Fibroblast of skin of scalp (primary cell): ENCODE measurements at regions not wholly inside any gene's neighbourhood (a gene's known extent, or its start where the extent isn't known, plus 50 kb on each side); places are given as distances from the start of the nearest gene placed in this dataset.
"Not testable (repeated sequence)": the region's sequence is repeated elsewhere in the genome, so short reads cannot be mapped to it uniquely, and the experiment has no call there.

ENCODE experiments used
- DNase-seq: peaks from one replicate; pipeline ENCODE4 v3.0.0-alpha.2; 2013

GRCh38 chr6:164057876-164058275 lies 643.4 kb downstream of the QKI start:
- DNase-seq: no peak

- no peak for DNase-seq
Observed at GRCh38 chr6:164051427-164051826, 636.9 kb downstream of the QKI start.

DNA sequence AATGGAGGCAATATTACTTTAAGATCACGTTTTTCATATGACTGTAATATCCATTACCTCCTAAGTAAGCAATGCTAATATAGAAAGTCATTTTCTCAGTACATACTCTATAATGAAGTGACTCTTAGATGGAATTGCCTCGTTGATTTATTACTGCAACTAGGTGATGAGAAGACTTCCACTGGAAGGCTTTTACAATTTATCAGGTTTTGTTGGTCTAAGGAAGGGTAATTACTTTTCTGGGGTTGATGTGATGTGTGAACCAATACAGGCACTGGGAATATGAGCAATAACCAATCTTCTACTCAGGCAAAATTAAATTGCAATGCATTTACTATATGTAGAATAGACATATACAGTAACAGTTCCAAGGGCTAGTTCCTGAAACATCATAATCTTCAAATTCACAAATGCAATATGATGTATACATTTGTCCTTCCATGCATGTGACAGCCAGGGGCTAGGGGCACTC lies 635.0 kb downstream of the QKI start:
- DNase-seq: no peak

- no peak for DNase-seq
Observed at GRCh38 chr6:164048840-164049516, 634.5 kb downstream of the QKI start.

GRCh38 chr6:164045082-164045481 lies 630.6 kb downstream of the QKI start:
- DNase-seq: no peak

- not testable (repeated sequence) for DNase-seq
Observed at GRCh38 chr6:164043656-164044055, 629.1 kb downstream of the QKI start.

DNA sequence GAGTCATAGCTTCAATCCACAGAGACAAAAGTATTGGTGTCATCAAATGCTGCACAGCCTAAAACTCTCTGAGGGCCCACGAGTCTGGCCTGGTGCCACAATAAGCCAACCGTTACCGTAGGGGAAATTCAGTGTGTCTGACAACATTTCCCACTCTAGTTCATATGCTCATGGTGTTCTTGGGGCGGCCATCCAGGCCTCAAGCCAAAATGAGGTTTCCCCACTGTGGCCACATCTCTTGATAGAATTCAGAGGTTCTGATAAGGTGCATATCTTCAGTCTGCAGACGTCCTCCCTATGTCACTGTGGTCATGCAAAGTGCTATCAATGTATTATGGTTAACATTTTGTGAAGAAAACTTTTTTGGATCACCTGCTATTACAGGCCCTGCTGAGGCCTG lies 627.7 kb downstream of the QKI start:
- no peak for DNase-seq

DNA sequence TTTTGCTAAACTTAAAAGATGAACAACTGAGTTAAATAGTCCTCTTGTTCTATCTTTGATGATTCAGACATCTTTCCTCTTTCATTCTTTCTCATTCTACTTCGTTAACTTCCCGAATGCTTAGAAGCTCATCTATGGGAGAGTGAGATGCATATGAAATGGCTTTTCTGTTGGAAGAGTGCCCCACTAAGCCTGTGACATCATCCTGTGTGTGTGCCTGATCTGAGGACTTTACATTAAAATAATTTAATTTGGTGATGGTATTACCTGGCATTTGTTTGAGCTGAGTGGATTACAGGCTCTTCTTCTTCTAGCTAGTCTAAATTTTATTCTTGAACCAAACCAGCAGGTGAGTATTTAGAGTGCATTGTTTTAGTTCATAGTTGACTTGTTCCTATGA lies 626.5 kb downstream of the QKI start:
- no peak for DNase-seq

DNA sequence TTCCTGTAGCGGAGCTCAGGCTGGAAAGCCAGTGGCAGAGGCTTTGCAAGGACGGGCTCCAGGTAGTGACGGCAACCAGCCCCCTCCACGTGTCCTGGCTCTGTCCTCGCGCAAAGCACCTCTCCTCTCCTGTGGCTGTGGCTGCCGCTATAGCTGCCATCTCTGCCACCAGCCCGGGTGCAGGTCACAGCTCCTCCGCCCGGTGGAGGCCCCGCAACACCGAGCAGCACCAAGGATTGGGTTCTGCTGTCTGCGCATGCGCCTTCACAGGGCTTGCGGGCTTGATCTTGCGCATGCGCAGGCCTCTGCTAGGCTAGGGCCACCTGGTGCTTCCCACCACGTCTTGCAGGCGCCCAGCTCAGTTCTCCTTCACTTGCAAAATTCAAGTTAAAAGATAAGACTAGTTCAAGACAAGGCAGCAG lies 625.4 kb downstream of the QKI start:
- peak; percentile 71 for DNase-seq

GRCh38 chr6:164037171-164037870 lies 622.8 kb downstream of the QKI start:
- no peak for DNase-seq

GRCh38 chr6:164035900-164036485 lies 621.5 kb downstream of the QKI start:
- DNase-seq: no peak

DNA sequence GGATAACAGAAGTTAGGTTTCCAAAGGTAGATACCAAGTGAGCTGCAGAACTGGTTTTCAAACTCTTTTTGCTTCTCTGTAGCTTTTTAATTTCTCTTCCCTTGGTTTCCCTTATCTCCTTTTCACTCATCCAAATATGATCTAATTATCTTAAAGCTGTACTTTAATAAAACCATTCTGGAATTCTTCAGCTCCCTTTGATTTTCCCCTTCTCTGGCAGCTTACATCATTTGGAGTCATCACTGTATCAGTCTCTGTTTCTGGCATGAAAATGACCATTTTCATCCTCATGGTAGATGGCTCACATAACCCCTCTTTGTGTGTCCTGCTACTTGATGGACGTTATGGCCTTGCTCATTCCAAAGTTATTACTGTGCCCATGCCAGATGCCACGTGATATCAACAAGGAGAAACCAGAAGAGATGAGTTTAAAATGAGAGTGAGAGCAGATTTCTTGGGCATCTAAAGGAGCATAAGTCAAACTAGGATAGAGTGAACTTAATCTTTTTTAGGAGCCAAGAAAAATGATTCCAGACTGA lies 620.2 kb downstream of the QKI start:
- DNase-seq: no peak

DNA sequence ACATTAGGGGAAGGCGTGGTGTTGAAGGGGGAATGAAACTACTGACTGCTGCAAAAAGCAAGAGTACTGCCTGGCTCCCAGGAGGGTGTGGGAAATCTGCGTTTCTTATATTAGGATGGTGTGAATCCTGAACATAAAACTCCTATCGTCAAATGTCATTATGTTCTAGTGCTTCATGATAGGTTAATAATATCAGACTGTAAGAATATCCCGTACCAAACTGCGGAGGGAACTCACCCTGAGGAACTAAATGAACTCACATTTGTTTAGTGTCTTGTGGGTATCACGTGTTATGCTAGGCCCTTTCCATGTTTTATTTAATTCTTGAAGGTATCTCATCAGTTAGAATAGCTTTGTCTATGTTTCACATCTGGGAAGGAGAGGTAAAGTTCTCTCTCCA lies 610.7 kb downstream of the QKI start:
- no peak for DNase-seq

DNA sequence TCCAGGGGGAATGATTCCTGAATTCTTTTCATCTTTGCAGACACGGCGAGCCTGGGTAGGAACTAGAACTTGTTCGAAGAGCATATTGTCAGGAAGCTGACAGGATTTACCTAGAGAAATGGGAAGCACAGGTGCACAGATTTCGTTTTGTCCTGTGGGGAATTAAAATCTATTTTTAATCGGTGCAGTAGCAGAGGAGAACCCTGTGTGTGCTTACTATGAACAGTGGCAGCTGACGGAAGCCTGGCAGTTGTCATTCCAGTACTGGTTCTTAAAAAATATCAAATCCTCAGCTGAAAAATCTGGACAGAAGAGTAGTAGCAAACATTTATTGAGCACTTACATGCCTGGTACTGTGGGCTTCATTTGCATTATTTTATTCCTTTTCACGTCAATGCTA lies 609.0 kb downstream of the QKI start:
- DNase-seq: no peak

DNA sequence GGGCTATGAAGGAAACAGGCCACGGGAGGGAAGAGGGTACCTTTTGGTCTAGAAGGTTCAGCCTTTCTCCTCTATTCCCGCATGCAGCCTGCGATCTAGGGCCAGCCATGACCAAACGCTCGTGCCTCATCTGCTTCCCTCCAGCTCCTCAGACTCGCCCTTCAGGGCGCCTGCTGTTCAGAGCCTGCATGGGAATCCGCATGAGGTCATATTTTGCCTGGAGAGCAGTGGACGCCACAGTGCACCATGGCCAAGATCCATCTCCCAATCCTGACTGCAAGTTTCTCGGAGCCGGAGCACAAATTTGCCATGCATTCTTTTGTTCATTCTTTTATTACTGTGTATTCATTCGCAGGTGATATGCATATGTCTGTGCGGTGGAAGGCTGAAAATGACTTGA lies 608.1 kb downstream of the QKI start:
- no peak for DNase-seq

DNA sequence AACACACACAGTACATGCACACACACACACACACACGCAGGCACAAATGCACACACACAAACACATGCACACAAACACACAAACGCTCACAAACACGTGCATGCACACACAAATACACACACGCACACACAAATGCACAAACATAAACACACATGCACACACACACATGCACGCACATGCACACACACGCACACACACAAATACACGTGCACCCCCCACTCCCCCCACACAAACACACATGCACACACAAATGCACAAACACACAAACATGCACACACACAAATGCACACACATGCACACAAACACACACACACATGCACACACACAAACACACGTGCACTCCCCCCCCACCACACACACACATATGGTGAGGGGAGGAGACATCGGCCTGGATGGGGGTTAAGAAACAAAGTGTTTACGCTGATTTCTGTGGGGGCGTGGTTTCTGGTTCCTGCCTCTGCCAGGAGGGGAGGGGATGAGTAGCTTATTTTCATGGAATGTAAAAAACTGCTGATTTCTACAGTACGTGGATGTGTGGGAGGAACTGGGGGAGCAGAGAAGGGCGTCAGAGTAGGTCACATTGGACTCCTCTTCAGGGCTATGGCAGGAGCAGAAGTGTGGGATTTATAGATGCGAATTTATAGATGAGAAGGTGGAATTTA lies 607.2 kb downstream of the QKI start:
- DNase-seq: no peak

DNA sequence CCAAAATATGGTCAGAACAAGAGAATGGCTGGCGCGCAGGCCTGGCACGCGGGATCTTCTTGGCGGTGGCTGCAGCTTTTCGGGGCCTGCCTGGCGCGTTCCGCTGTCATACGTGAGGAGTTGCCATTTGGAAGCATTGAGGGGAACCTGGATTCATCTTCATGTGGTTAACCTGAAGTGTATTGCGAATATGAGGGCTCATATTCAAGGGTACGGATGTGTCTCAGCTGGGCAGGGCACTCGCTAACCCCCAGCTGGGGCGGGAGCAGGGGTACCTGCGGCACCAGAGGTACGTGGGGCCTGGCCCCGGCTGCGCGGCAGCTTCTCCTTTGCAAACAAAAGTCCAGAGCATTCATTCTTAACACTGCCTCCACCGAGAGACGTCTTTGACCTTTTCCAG lies 605.6 kb downstream of the QKI start:
- DNase-seq: no peak

GRCh38 chr6:164018133-164018532 lies 603.6 kb downstream of the QKI start:
- no peak for DNase-seq

- DNase-seq: no peak
Observed at GRCh38 chr6:164016056-164016455, 601.5 kb downstream of the QKI start.

DNA sequence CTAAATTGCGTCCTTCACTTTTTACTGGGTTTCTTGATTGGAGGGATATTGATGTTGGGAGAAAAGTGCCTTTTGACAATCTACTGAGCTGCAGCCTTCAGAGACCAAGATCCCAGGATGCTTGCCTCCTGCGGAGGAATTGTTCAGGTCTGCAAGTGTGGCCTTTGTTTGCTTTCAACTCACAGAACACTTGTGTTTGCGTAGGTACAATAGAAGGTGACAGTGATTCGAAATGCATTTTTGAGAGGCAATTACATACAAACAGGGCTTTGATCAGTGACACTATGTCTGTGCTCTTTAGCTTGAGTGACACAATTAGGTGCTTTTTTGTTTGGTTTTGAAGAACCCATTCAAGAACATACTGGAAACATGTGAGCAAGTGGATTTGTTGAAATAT lies 600.6 kb downstream of the QKI start:
- DNase-seq: no peak

DNA sequence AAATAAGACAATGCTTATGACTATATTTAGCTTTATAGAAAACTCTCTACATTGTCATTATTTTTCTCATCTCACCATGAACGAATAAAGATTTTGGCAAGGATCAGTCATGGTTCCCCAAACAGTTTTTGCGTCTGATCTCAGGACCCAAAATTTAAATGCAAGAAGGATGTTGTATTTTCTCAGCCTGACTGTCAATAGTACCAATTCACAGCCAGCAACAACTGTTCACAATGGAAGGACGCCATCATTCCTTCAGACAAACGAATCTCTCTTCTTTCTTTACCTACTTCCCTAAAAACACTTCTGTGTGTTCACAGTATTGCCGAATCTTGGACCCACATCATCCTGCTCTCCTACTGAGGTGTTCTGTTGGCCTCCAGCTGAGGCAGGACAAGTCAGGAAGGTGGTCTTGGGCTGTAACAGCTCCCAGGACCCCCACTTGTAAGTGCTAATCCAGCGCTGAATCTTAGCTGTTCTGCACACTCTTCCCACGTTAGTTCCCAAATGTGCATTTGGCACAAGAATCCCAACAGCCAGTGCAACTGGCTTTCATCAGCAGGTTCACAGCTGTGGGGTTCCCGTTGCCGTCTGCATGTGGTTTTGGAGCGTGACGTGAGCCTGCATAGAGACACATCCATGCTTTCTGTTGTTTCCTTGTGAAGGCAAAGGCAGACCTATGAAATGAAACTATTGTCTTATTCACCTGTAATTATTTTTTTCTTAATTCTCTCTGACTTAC lies 600.0 kb downstream of the QKI start:
- DNase-seq: no peak

GRCh38 chr6:164013480-164014208 lies 599.1 kb downstream of the QKI start:
- peak; percentile 8 for DNase-seq
